ENCODE measurements at regions not wholly inside any gene's neighbourhood (a gene's known extent, or its start where the extent isn't known, plus 50 kb on each side); places are given as distances from the start of the nearest gene placed in this dataset.
A peak's percentile ranks its signal among the peaks of the same experiment; 100 is the strongest.
"Not testable (repeated sequence)": the region's sequence is repeated elsewhere in the genome, so short reads cannot be mapped to it uniquely, and the experiment has no call there.

DNA sequence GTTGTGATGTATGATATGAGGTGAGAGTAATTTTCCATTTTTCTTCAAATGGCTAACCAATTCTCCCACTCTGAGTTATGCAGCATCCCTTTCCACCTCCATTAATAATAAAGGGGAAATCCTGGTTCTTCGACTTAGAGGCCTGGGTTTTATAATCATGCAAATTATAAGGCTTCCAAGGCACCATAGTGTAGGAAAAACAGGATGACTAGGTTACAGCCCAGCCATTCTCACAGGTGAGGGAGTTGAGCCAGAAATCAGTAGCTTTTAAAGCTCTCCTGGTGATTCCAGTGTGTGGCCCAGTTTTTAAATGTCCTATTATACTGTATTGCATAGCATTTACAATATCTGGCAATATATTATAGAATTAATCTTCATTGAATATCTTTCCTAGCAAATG lies 203.1 kb downstream of the ARHGEF9 start:
- DNase-seq = no peak

DNA sequence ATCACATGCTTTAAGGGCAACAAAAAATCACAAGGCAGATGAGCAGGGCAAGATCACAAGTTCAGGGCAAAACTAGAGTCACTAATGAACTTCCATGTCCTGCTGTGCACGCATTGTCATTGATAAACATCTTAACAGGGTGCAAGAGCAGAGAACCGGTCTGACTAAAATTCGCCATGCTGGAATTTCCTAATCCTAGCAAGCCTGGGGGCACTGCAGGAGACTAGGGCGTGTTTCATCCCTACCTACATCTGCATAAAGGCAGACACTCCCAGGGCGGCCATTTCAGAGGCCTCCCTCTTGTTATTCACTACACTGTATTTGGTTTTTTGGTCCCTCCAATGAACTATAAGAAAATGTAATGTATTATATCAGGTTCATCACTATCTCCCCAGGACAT lies 203.6 kb downstream of the ARHGEF9 start:
- no peak for DNase-seq

GRCh38 chrX:63576533-63576932 lies 208.5 kb downstream of the ARHGEF9 start:
- no peak for DNase-seq

DNA sequence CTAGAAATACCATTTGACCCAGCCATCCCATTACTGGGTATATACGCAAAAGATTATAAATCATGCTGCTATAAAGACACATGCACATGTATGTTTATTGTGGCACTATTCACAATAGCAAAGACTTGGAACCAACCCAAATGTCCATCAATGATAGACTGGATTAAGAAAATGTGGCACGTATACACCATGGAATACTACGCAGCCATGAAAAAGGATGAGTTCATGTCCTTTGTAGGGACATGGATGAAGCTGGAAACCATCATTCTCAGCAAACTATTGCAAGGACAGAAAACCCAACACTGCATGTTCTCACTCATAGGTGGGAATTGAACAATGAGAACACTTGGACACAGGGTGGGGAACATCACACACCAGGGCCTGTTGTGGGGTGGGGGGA lies 209.3 kb downstream of the ARHGEF9 start:
- DNase-seq = not testable (repeated sequence)

DNA sequence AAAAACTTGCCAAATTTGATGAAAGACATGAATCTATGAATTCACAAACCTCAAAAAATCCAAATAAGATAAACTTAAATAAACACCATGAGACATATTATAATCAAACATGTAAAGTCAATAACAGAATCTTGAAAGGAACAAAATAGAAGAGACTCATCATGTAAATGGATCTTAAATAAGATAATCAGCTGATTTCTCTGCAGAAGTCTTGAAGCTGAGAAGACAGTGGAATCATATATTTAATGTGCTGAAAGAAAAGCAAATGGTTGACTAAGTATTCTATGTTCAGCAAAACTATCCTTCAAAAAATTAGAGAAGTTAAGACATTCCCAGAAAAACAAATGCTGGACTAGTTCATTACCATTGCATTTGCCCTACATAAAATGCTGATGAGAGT lies 215.7 kb upstream of the SPIN4 start:
- no peak for DNase-seq

GRCh38 chrX:63561425-63561824 lies 210.3 kb upstream of the SPIN4 start:
- DNase-seq = no peak

DNA sequence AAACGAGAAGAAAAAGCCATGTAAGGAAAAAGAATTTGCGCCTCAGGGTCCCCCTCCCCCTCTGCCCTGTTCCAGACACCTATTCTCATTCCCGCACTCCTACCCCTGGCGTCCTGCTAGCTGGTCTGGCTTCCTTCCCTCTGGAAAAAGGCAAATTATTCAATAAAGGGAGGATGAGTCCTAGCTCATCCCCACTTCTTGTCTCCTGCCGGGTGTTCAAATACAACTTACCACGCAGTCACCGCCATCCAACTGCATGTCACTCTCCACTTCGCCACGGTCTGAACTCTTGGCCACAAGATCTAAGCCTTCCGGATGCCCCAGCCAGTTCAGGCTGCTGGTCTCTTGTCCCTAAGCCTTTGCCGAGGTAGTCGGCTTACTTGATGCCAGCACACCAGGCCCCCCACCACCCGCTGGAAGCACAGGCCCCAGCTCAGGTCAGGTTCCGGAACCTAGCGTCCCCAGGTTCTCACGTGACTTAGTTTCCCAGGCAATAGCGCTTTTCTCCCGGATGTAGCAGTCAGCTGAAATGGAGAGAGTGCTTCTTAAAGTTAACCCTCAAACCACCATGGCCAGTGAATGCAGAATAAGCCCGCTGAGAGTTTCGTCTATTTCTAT lies 209.6 kb upstream of the SPIN4 start:
- peak; percentile 11 for DNase-seq

DNA sequence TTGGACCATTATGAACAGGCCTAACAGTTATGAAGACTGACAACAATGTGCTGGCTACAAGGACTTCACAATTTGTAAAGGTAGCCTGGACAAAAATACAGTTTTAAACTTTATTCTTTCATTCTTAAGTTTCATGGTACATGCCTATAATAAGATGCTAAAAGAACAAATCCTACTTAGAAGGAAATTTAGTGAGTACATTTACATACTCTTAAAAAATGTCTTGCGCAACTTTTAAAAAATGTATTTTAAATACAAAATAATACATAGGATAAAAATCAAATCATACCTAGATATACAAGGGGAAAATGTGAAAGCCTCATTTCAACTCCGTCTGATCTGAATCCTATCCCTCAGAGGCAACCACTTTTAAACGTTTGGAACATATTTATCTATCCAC lies 200.7 kb upstream of the SPIN4 start:
- no peak for DNase-seq

- no peak for DNase-seq
These were observed 179.5 kb upstream of the SPIN4 start for GRCh38 chrX:63530654-63531053.

DNA sequence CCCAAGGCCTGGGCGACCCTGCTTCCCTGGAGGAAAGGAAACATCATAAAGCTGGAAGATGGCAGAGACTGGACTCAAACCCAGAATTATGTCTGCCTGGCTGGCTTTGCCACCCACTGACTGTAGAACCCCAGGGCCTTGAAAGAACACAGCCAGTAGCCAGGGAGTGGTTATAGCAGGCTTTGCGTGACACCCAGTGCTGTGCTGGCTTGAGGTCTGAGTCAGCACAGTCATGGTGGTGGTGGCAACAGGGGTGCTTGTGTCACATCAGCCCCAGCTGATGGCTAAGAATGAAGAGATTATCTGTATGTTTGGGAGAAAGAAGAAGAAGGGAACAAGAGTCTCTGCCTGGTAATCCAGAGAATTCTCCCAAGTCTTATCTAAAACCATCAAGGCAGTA lies 178.8 kb upstream of the SPIN4 start:
- no peak for DNase-seq

DNA sequence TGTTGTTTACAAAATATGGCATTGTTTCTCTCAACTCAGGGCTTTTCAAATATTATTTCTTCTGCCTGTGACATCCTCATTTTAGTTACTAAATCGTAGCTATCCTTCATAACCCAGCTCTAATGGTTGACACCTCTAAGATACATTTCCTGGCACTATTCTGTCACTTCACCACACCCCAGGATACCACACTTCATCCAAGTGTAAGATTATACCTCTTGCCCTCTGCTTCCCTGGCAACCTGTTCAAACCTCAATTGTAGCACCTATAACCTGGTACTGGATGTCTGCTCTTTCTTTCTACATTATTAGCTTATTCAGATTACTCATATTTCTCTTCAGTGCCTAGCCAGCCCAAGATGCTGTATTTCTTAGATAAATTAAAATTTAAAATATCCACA lies 175.7 kb upstream of the SPIN4 start:
- no peak for DNase-seq

GRCh38 chrX:63525491-63525890 lies 174.4 kb upstream of the SPIN4 start:
- no peak for DNase-seq

- not testable (repeated sequence) for DNase-seq
These were observed 168.2 kb upstream of the SPIN4 start for GRCh38 chrX:63519368-63519767.

GRCh38 chrX:63514569-63515080 lies 163.5 kb upstream of the SPIN4 start:
- no peak for DNase-seq

- DNase-seq = no peak
These were observed 162.9 kb upstream of the SPIN4 start for GRCh38 chrX:63513825-63514568.

- no peak for DNase-seq
These were observed 160.2 kb upstream of the SPIN4 start for GRCh38 chrX:63511361-63511760.

- no peak for DNase-seq
These were observed 157.5 kb upstream of the SPIN4 start for GRCh38 chrX:63508668-63509067.

DNA sequence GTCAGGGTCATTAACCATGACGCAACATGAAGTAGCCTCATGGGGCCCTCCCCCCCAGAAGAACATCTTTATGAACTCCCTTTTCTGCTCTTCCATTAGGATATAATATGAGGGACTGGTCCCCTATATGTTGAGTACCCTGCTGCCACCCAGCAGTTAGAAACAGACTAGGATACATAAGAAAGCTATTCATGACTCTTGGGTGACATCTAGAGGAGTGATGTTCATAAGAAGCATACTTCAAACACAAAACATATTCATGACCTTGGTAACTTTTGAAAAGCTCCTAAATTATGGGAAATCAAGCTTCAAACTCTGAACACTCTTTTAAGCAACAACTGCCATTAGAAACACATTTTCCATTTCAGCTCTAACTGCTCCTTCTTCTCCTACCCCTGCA lies 155.2 kb upstream of the SPIN4 start:
- DNase-seq = no peak

GRCh38 chrX:63503541-63503940 lies 152.4 kb upstream of the SPIN4 start:
- DNase-seq = no peak

- DNase-seq = no peak
These were observed 137.6 kb upstream of the SPIN4 start for GRCh38 chrX:63488546-63489373.

DNA sequence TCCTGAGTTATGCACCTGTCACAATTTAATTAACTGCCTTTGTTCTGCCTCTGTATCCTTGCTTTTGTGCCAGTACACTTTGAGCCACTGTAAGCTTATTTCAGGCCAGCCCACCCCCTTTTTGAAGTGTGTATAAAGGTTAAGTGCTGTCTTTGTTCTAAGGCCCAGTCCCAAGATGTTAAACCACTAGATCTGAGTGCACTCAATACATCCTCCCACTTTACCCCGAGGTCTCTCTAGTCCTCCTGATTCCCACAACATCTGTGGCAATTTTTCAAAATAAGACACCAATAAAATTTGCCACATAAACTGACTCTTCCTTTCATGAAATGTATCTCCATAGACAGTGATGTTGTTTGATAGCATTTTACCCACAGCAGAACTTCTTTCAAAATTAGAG lies 124.1 kb upstream of the SPIN4 start:
- DNase-seq = no peak

DNA sequence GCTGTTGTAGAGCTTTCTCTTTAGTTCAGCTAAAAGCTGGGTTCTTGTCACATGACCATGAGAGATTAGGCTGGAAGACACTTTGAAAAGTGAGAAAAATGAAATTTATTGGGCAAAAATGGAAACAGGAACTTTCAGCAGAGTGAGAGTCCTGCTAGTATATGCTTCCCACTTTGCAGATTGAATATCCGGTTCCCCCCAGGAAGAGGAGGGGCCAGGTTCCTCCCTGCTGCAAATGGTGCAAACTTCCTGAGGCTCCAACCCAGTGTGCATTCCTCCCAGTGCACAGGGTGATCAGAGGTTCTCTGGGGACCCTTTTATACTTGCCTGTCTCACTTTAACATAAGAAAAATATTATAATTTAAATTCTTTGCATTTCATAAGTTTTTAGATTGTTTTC lies 119.9 kb upstream of the SPIN4 start:
- no peak for DNase-seq

DNA sequence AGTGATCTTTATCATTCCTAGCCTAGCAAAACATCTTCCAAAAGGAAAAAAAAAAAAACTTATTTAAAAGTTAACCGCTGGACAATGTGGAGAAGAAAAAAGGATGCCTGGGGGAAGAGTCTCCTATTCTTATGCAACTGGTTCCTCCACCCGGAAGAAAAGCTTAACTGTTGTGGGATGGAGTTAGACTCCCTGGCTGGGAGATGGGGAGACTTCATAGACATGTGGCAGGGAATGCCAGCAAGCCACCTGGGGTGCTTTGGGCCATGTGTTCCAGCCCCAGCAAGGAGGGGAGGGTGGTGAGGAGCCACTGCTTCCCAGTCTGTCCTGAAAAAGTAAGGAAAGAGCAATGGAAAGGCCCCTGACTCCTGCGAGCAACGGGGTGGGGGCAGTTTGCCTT lies 119.4 kb upstream of the SPIN4 start:
- no peak for DNase-seq

DNA sequence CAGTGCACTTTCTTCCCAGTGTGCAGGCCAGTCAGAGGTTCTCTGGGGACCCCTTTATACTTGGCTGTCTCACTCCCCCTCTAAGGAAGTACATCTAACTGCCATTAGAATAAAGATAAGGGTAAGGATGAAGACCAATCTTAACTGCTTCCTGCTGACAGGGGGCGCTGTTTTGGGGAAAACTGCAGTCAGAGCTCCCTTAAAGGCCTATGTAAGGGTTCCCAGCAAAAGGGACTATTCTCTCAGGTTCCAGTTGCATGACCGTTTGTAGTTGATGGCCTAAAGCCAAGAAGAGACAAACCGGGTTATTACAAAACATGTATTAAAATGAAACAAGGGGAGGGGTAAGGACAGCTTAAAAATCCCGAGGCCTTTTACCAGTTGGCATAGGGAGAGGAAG lies 115.6 kb upstream of the SPIN4 start:
- no peak for DNase-seq
